ENCODE measurements at regions not wholly inside any gene's neighbourhood (a gene's known extent, or its start where the extent isn't known, plus 50 kb on each side); places are given as distances from the start of the nearest gene placed in this dataset.

GRCh38 chr4:129346734-129347133 is 250.8 kb downstream of the C4orf33 start:
- no peak for DNase-seq (ENCODE audit: low spot score)

DNA sequence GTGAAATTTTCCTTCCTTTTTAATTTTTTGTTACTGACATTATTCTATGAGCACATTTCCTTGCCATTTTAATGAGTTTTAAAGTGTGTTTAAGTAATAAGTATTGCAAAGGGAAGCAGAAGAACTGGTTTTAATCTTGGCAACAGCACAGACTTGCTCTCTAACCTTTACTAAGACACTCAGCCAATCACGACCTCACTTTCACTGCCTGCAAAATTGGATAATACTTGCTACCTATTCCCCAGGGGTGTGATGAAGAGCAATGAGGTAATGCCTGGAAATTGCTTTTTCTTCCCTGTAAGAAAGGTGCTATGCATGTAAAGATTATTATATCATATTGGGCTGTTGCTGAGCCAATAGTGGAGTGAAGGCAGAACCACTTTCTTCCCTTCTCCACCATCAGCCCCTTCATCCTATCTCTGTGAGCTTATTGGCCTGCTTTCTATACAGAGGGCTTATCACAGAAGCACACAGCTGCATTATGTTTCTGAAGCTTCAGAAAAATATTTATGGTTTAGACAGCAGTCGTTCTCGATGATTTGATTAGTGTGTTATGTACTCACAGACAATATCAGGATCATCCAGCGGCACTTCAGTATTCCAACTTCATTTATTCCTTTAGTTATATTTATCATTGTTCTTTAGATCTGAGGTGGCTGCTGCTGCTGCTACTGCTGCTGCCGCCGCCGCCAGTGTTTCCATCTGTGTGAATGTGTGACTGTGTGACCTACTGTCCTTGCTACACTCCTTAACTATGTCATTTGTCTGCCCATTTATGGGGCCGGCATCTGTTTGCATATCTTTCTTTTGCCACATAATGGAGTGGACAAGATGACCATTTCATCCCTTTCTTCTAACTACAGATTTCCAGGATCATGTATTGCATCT is 255.1 kb downstream of the C4orf33 start:
- no peak for DNase-seq (ENCODE audit: low spot score)

DNA sequence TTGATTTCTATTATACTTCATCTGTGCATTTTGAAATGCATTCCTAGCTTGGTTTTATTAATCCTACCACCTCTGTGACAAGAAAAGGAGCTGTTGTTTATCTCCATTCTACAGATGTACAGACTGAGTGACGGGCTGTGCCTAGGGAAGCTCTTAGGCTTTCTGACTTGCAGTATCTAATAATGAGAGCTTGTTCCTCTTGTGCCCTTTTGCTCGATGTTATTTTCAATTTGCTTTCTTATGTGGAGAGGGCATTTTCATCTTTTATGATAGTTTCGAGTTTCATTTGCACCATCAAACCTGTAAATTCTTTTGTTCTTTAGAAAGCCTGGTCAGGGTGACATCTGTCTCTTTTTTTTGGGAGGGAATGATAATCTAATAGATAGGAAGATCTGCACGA is 256.5 kb downstream of the C4orf33 start:
- no peak for DNase-seq (ENCODE audit: low spot score)

GRCh38 chr4:129353490-129353889 is 257.5 kb downstream of the C4orf33 start:
- DNase-seq (ENCODE audit: low spot score): no peak

DNA sequence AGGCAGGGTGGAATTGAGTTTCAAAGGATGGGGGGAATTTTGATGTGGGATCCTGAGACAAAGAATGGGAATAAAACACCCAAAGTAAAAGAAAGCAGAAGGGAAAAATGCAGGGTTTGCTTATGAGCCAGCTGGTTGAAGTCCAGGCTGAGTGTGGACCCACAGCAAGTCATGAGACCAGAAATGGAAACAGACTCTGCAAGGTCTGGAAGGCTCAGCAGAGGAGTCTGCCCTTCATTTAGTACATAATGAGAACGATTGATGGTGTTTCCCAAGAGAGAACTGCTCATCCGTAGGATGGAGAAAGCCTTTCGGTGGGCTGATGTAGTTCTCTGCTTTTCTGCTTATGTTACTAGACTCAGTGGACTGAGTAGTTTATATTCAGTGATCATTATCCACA is 259.1 kb downstream of the C4orf33 start:
- no peak for DNase-seq (ENCODE audit: low spot score)

DNA sequence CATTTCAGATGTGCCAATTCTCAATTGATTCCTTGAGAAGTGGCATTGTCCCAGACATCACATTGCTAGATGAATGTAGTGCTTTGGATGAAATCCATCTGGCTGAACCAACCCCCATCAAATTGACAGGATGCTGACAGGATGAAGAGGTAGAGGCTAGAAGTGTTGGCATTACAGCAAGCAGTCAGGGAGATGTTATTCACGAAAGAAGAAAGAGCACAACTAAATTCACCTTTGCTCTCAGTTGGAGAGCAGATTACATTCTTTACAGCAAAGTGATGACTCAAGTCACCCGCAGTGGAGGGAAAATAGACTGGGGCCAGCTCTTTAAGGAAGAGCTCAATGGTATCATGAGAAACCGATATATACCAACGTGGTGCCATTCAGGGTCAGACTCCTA is 259.6 kb downstream of the C4orf33 start:
- no peak for DNase-seq (ENCODE audit: low spot score)

DNA sequence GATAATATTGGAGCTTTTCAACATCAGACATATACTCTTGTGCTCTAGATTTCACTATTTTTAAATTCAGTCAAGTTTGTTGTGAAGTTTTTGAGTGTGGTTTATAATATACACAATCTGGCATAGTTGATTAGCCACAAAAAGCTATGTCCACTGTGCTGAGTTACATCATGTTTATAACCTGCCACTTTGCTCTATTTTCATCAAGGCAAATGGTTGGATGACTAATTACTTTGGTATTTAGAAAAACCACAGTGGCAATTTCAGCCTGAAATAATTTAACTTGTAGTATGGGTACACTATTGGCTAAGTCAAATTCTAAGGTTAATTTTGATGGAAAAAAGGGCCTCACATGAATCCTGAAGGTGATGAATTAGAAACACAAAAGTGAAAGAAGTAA is 262.6 kb downstream of the C4orf33 start:
- no peak for DNase-seq (ENCODE audit: low spot score)

GRCh38 chr4:129359461-129359860 is 263.5 kb downstream of the C4orf33 start:
- no peak for DNase-seq (ENCODE audit: low spot score)

DNA sequence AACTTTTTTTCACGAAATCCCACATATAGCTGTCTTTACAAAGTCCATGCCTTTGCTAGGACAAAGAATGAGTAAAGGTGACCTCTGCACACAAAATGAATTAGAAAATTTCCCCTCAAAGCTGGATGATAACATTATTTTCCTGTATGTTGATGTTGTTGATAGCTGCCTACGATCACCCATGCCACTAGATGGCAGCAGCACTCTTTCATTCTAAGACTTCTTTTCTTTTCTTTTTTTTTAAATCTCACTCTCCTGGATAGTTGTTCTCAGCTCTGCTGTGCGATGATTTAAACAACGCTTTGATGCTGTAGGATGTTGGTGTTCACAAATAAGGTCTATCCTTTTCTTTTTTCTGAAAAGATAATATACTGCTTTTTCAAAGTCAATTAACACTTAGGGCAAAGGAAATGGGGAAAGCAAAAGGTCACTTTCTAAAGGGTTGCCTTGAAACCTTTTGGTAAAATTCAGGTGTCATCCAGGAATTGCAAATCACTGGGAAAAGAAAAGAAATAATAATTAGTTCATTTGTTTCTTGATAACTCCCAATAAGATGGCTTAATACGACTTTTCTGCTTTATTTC is 266.8 kb downstream of the C4orf33 start:
- peak; percentile 36 for DNase-seq (ENCODE audit: low spot score)

- no peak for DNase-seq (ENCODE audit: low spot score)
Observed at GRCh38 chr4:129364747-129365452, 268.9 kb downstream of the C4orf33 start.

DNA sequence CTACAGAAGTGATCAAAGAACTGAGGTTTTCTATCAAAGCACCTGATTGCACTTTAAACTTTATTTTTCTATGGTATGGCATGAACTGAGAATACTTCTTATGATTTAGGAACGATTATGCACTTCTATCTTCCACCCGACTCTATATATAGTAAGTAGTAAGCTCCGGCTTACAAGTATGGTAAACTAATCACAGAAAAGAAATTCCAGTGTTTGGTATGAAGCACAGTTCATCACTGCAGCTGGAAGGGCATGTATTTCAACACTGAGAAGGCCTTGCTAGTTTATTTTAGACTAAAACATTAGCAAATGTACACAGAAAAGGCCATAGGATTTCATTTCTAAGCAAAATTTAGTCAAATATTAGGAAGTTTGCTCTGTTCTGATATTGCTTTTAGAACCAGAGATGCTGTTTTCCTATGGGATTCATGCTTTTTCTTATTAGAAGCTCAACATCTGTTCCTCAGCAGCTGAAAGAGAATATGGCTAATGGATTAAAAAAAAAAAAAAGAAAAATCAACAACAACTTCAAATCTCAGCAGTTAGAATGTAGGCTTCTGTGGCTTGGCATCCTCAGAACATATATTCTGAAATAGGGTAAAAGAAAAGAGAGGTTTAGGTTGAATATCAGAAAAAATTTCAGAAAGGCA is 273.5 kb downstream of the C4orf33 start:
- no peak for DNase-seq (ENCODE audit: low spot score)

GRCh38 chr4:129371065-129371464 is 275.1 kb downstream of the C4orf33 start:
- no peak for DNase-seq (ENCODE audit: low spot score)

DNA sequence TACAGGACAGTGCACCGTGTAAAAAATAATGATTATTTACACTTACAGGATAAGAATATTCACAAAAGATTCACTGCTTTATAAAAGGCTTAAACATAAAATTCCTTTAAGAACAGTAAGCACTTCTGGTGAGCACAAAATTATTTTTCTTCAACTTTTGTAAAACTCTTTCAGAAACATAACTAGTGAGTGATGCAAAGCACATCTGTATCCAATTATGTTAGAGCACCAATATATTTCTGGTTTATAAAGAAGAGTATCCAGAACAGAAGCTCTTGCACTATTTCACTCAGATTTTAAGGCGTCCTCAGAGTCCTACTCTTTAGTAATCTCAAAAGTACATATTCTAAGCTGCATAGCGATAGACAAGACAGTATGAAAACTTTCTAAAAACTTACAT is 276.0 kb downstream of the C4orf33 start:
- no peak for DNase-seq (ENCODE audit: low spot score)

DNA sequence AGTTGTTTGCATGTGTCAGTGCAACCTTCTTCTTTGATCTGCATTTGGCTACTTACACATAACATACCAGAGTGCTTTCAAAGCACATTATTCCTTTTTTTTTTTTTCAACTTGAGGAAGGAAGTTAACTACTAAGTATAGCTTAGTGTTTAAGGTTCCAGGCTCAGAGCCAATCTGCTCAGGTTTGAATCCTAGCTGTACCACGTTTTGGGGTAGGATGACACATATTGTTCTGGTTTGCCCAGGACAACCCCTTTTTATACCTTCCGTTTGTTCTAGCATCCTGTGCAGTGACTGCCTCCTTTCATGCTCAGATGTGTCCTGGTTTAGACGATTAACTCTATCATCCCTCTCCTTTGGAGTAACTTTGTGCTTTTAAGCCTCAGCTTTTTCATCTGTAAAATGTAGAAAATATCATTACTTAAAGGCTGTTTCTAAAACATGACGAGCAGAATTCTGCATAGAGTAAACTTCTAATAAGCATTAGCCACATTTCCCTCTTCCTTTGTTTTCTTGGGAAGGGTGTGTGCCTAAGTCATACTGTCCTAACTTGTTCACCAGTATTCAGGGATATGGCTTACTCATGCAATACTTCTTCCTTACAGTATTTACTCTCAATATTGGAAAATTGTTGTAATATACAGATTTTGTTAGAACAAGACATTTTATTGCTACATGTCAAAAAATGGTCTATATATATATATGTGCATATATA is 281.3 kb downstream of the C4orf33 start:
- no peak for DNase-seq (ENCODE audit: low spot score)

DNA sequence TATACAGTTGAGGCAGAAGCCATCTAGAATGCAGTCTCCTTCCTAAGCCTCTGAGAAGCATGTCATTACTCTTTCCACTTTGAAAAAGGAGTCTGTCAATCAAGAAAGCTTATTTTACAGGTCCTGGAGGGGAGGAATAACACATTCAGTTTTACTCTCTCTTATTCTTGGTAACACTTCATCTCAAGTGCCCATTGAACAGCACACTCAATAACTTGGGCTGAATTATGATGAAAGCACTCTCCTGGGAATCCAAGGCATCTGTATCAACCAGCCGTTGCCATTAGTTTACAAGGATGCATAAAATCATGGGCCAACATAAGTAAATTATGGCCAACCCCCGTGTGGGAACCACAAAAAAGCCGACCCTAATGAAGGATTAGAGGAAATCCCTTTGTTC is 282.4 kb downstream of the C4orf33 start:
- DNase-seq (ENCODE audit: low spot score): no peak

GRCh38 chr4:129379429-129379828 is 283.5 kb downstream of the C4orf33 start:
- DNase-seq (ENCODE audit: low spot score): no peak

DNA sequence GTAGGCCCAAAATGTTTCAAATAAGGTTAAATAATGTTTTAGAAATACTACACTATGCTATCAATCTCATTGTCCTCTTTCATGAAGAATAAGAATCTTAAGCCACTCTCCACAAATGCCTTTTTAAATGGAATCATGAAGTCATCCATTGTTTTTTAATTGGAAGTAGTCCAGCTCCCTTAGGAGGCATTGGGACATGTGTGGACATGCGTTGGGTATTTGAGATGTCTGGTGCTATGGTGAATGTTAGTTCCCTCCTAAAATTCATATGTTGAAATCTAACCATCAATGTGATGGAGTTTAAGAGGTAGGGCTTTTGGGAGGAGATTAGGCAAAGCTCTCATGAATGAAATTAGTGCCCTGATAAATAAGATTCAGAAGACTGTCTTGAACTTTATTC is 289.0 kb downstream of the C4orf33 start:
- DNase-seq (ENCODE audit: low spot score): no peak

GRCh38 chr4:129387666-129388065 is 291.7 kb downstream of the C4orf33 start:
- no peak for DNase-seq (ENCODE audit: low spot score)

DNA sequence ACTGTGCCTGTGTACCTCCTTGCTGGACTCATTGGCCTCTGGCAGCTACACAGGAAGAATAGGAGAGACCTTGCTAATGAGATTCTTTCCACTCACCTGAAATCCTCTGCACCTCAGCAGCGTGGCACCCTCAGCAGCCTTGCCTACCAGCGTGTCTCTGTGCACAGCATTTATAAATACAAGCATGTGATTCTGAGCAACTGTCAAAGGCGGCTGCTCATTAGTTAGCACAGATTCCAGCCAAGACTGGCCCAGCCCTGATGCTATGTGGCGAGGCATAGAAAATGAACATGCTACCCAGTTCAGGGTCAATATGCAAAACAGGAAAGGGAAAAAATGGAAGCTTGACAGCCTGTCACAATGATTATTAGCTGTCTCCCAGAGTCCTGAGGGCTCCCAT is 298.0 kb downstream of the C4orf33 start:
- DNase-seq (ENCODE audit: low spot score): no peak

DNA sequence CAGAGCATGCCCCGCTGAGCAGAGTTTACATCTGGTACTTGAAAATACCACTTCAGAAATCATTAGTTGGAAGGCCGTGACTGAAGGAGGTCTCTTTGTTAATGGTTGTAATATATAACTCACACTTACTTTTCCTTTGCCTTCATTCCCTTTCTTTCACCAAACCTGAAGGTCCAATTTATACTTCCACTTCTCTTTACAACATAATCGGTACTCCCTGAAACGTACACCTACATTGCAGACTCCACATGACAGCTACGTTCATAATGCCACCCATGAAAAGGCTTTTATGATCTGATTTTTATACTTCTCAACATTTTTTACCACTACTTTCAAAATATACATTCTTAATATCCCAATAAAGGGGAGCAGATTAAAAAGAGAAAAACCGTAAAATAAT is 298.7 kb downstream of the C4orf33 start:
- DNase-seq (ENCODE audit: low spot score): no peak

DNA sequence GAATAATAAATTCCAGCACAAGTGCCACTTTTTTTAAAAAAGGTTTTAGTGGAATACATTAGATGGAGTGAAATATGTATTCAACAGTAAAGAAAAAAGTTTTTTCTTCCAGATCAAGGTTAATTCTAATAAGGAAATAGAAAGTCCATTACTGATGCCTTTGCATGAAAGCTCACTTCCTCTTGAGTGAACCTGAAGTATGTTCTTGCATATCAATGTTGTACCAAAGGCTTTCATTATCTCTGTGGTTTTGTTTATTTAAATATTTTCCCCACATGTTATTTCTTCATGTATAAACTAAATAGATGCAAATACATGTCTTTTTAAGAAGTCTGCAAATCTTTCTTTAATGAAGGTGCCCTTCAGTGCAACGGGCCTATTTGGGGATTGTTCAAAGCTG is 307.9 kb downstream of the C4orf33 start:
- no peak for DNase-seq (ENCODE audit: low spot score)

- no peak for DNase-seq (ENCODE audit: low spot score)
Observed at GRCh38 chr4:129410115-129410514, 314.2 kb downstream of the C4orf33 start.

Measured in CD4-positive, alpha-beta T cell treated with Interleukin-15 for 4 hours (primary cell).